Erythroblast (primary cell): ENCODE measurements at regions not wholly inside any gene's neighbourhood (a gene's known extent, or its start where the extent isn't known, plus 50 kb on each side); places are given as distances from the start of the nearest gene placed in this dataset.

Source experiments
- GATA1 ChIP-seq: IDR thresholded peaks from 2 replicates; pipeline ENCODE4 v1.6.1; 2011; ENCODE audit warnings: low read depth, mild to moderate bottlenecking, control low read depth, low read length, moderate library complexity
- POLR2A ChIP-seq: IDR thresholded peaks from 2 replicates; pipeline ENCODE4 v1.6.1; 2011; ENCODE audit warnings: mild to moderate bottlenecking, low read length

DNA sequence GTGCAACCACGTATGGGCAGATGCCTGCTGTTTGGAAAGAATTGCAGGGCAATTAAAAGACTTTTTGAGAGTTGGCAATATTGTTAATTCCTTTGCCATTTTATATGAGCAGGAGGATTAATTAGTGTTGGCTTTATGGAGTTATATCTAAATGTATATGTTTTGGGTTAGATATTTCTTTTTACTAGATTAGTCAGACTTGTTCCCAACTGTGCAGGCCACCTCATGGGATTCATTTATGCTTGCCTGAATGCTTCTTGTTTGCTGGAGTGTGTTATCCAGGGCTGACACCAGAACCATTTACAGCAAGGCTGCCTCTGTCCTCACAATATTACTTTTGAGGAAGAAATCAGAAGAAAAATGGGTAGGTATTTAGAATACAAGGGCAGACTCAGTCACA lies 192.5 kb downstream of the KTN1 start:
- no peak for TF ChIP-seq POLR2A
- TF ChIP-seq GATA1 = no peak
